ENCODE measurements at regions not wholly inside any gene's neighbourhood (a gene's known extent, or its start where the extent isn't known, plus 50 kb on each side); places are given as distances from the start of the nearest gene placed in this dataset.

GRCh38 chr5:96262105-96262504 is 170.9 kb downstream of the PCSK1 start:
- TF ChIP-seq CTCF (IDR thresholded peaks at IDR 0.05), result no peak
- no peak for TF ChIP-seq EP300 (IDR thresholded peaks at IDR 0.05)
- TF ChIP-seq POLR2A (IDR thresholded peaks at IDR 0.05), result no peak

DNA sequence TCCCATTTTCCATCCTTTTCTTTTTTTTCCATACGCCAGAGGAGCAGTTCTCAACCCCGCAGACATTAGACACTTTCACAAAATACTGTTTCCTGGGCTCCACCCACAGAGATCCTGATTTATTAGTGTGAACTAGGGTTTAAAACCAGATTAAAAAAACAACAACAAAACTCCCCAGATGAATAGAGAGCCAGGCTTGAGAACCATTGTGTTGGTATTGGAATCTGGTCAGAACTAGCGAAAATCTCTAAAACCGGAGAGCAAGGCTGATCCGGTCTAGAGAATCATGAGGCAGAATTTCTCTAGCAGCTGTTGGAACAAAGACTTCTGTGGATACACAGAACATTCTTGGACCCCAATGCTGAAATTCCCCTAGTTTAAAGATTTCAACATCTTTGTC is 173.0 kb downstream of the PCSK1 start:
- peak overlapping the region in 2 of 4 donors; percentile 67 to 69 for H3K27ac ChIP-seq
- peaks cover 0 to 20% (median 0%) of the 10 kb centered on the region in 4 donors for H3K4me1 ChIP-seq
- TF ChIP-seq CTCF (IDR thresholded peaks at IDR 0.05) (no peak), EP300 (IDR thresholded peaks at IDR 0.05) (peak in 1 of 2 donors; percentile 27)
- peak in 1 of 2 donors; percentile 22 for DNase-seq (ENCODE audit: low spot score in 2 of 2)
- H3K4me3 ChIP-seq, result no peak overlapping the region
- no peaks in the 10 kb centered on the region for H3K27me3 ChIP-seq
- 41 to 50% methylated on average over 5 of the region's 5 CpGs for WGBS, 2 donors
- no peaks in the 10 kb centered on the region for H3K9me3 ChIP-seq
- no peaks in the 10 kb centered on the region for H3K36me3 ChIP-seq

More at GRCh38 chr5:96262105-96262504, 170.9 kb downstream of the PCSK1 start:
- Histone ChIP-seq H3K4me3 (no peak overlapping the region), H3K27ac (no peak overlapping the region), H3K9me3 (peaks cover 0 to 11% (median 3%) of the 10 kb centered on the region in 4 donors), H3K4me1 (peaks cover 0 to 20% (median 0%) of the 10 kb centered on the region in 4 donors), H3K27me3 (no peaks in the 10 kb centered on the region), H3K36me3 (no peaks in the 10 kb centered on the region)
- WGBS, 2 donors, result 56 to 72% methylated on average over 3 of the region's 3 CpGs
- DNase-seq (ENCODE audit: low spot score in 2 of 2), result no peak

GRCh38 chr5:96259151-96259772 is 173.8 kb downstream of the PCSK1 start:
- DNase-seq (ENCODE audit: low spot score in 2 of 2), result no peak
- no peak for TF ChIP-seq CTCF (IDR thresholded peaks at IDR 0.05)
- no peak for TF ChIP-seq EP300 (IDR thresholded peaks at IDR 0.05)
- no peak for TF ChIP-seq POLR2A (IDR thresholded peaks at IDR 0.05)
- H3K9me3 ChIP-seq, result no peaks in the 10 kb centered on the region
- no peak overlapping the region for H3K4me3 ChIP-seq
- H3K27ac ChIP-seq, result peak overlapping the region in 2 of 4 donors; percentile 67 to 69
- WGBS, 2 donors, result 46 to 52% methylated on average over 2 of the region's 2 CpGs
- H3K36me3 ChIP-seq, result no peaks in the 10 kb centered on the region
- no peaks in the 10 kb centered on the region for H3K27me3 ChIP-seq
- H3K4me1 ChIP-seq, result peaks cover 0 to 20% (median 0%) of the 10 kb centered on the region in 4 donors

DNA sequence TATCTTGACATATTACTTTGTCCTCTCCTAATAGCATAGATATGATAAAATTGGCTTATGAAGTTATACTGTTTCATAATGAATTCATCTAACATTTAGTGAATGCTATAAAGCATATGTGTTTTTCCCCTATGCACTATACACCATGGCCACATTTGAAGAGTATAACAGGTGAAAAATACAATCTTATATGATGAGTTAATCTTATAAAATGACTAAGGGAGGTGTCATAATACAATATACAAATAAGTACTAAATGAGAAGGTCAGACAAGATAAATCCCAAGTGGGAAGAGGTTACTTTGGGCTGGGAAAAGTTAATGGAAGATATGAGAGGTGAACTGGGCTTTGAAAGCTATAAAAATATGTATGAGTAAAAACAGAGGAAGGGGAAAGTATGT is 174.4 kb downstream of the PCSK1 start:
- H3K27ac ChIP-seq, result no peak overlapping the region
- peaks cover 0 to 4% (median 0%) of the 10 kb centered on the region in 4 donors for H3K9me3 ChIP-seq
- H3K36me3 ChIP-seq, result no peaks in the 10 kb centered on the region
- H3K4me3 ChIP-seq, result no peak overlapping the region
- TF ChIP-seq CTCF (IDR thresholded peaks at IDR 0.05), result no peak
- TF ChIP-seq POLR2A (IDR thresholded peaks at IDR 0.05), result no peak
- no peak for TF ChIP-seq EP300 (IDR thresholded peaks at IDR 0.05)
- peaks cover 0 to 20% (median 0%) of the 10 kb centered on the region in 4 donors for H3K4me1 ChIP-seq
- H3K27me3 ChIP-seq, result no peaks in the 10 kb centered on the region
- no peak for DNase-seq (ENCODE audit: low spot score in 2 of 2)

- no peak for TF ChIP-seq CTCF (IDR thresholded peaks at IDR 0.05)
- TF ChIP-seq EP300 (IDR thresholded peaks at IDR 0.05), result no peak
- no peak for TF ChIP-seq POLR2A (IDR thresholded peaks at IDR 0.05)
These were observed 175.1 kb downstream of the PCSK1 start for GRCh38 chr5:96257904-96258303.

More at GRCh38 chr5:96257904-96258303, 175.1 kb downstream of the PCSK1 start:
- Histone ChIP-seq H3K27ac (no peak overlapping the region), H3K36me3 (no peaks in the 10 kb centered on the region), H3K4me3 (no peak overlapping the region), H3K27me3 (no peaks in the 10 kb centered on the region), H3K4me1 (peaks cover 0 to 20% (median 0%) of the 10 kb centered on the region in 4 donors), H3K9me3 (peaks cover 0 to 4% (median 0%) of the 10 kb centered on the region in 4 donors)
- WGBS, 2 donors, result 85 to 88% methylated on average over 2 of the region's 2 CpGs
- no peak for DNase-seq (ENCODE audit: low spot score in 2 of 2)

Measured in tibial nerve (tissue), 4 donors.